OCI-LY7 (cell line): ENCODE measurements at regions not wholly inside any gene's neighbourhood (a gene's known extent, or its start where the extent isn't known, plus 50 kb on each side); places are given as distances from the start of the nearest gene placed in this dataset.

Experiments used
- BruUV-seq: library from RNA; stranded (reverse); fragments of 400-500 nt; replicated peaks from 2 replicates; lab custom pipeline; 2021; lab: Mats Ljungman, UMichigan
- CTCF ChIA-PET: fragments of 300-600 bp; sonication (Branson Sonifier 250); formaldehyde crosslinking; loops from one replicate; lab custom pipeline; 2022; ENCODE audit warnings: antibody characterized with exemption; ENCODE audit not compliant: unreplicated experiment; lab: Charles Lee
- POLR2A ChIA-PET: fragments of 300-600 bp; sonication (Branson Sonifier 250); formaldehyde crosslinking; loops from one replicate; lab custom pipeline; 2022; ENCODE audit warnings: antibody characterized with exemption; lab: Charles Lee
- DNase-seq: peaks from one replicate; pipeline ENCODE4 v3.0.0-alpha.2; 2015; ENCODE audit warnings: low spot score
- H2AFZ ChIP-seq: fragments of 200-600 bp; sonication (generic), shearing (Covaris generic); 2 replicates; pipeline ENCODE4 v1.6.1; 2014; ENCODE audit warnings: mild to moderate bottlenecking, antibody characterized with exemption, low read length, moderate library complexity
- H3K27ac ChIP-seq: fragments of 200-600 bp; sonication (generic); 2 replicates; pipeline ENCODE4 v1.5.1; 2014; ENCODE audit warnings: mixed run types, low read depth, mild to moderate bottlenecking, moderate library complexity, low read length, inconsistent platforms; ENCODE audit not compliant: poor library complexity, severe bottlenecking
- H3K36me3 ChIP-seq: fragments of 200-600 bp; sonication (generic); 2 replicates; pipeline ENCODE4 v1.6.1; 2014; ENCODE audit warnings: mild to moderate bottlenecking, antibody characterized with exemption, low read length, moderate library complexity, mixed read lengths; ENCODE audit not compliant: insufficient read depth
- H3K4me1 ChIP-seq: fragments of 200-600 bp; sonication (generic); 2 replicates; pipeline ENCODE4 v1.5.1; 2014; ENCODE audit warnings: mild to moderate bottlenecking, low read length; ENCODE audit not compliant: insufficient read depth, poor library complexity, severe bottlenecking
- H3K4me2 ChIP-seq: fragments of 200-600 bp; sonication (generic); 2 replicates; pipeline ENCODE4 v1.6.1; 2014; ENCODE audit warnings: mild to moderate bottlenecking, low read length
- H3K4me3 ChIP-seq: fragments of 200-600 bp; sonication (generic); 2 replicates; pipeline ENCODE4 v1.5.1; 2014; ENCODE audit warnings: mild to moderate bottlenecking, low read depth, low read length; ENCODE audit not compliant: poor library complexity, severe bottlenecking
- H3K79me2 ChIP-seq: fragments of 200-600 bp; sonication (generic); 2 replicates; pipeline ENCODE4 v1.6.1; 2016; ENCODE audit warnings: low read depth, mild to moderate bottlenecking, low read length, moderate library complexity, mixed read lengths; ENCODE audit not compliant: insufficient read depth
- H3K9me2 ChIP-seq: fragments of 200-600 bp; sonication (generic); 2 replicates; pipeline ENCODE4 v1.6.1; 2016; ENCODE audit warnings: mild to moderate bottlenecking, low read length, mixed read lengths; ENCODE audit not compliant: insufficient read depth
- H3K9me3 ChIP-seq: fragments of 200-600 bp; sonication (generic); 2 replicates; pipeline ENCODE4 v1.6.1; 2014; ENCODE audit warnings: mild to moderate bottlenecking, mixed run types, low read length, mixed read lengths
- H4K20me1 ChIP-seq: fragments of 200-600 bp; sonication (generic); 2 replicates; pipeline ENCODE4 v1.6.1; 2014; ENCODE audit warnings: mild to moderate bottlenecking, antibody characterized with exemption, low read length, moderate library complexity, mixed read lengths; ENCODE audit not compliant: insufficient read depth
- EZH2phosphoT487 ChIP-seq: fragments of 200-600 bp; sonication (generic); IDR thresholded peaks from 2 replicates; pipeline ENCODE4 v1.6.1; 2018; ENCODE audit warnings: low read depth, borderline replicate concordance, mild to moderate bottlenecking, mixed run types, antibody characterized with exemption, low read length, moderate library complexity, mixed read lengths
- intact Hi-C: fragments of 100-400 bp; cut with micrococcal nuclease; formaldehyde crosslinking; loops from one replicate; pipeline ENCODE4 v1.10.0; 2022; ENCODE audit not compliant: unreplicated experiment
- TF ChIP-seq, protein P1 (sequence below): fragments of 200-600 bp; sonication (generic); conservative IDR thresholded peaks from 2 replicates; pipeline ENCODE4 v1.5.1; 2014; ENCODE audit warnings: mild to moderate bottlenecking, antibody characterized with exemption, low read length, moderate library complexity, mixed read lengths

DNA sequence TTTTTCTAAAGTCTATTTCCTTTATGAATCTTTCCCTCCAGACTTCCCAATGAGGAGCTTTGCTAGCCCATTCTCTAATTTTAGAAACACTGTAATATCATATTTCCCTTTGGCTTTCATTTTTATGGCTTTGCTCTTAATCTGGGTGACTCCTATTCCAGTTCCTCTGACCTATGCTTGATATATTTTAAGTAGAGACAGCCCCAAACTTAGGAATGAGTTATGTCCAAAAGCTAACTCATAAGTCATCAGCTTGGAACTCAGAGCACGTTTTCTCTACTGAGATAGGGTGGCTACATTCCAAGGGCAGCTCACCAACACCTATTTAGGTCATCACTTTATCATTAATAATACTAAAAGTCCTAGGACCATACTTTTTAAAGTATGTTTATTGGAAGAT lies 77.8 kb downstream of the OR13H1 start:
- H3K36me3 ChIP-seq = no peaks in the 10 kb centered on the region
- H3K4me3 ChIP-seq = no peak overlapping the region
- no peak overlapping the region for H3K4me2 ChIP-seq
- H2AFZ ChIP-seq = no peak overlapping the region
- no peaks in the 10 kb centered on the region for H4K20me1 ChIP-seq
- H3K9me3 ChIP-seq = no peaks in the 10 kb centered on the region
- intact Hi-C loops = no loop called here
- BruUV-seq = no TSS peak
- no peaks in the 10 kb centered on the region for H3K9me2 ChIP-seq
- CTCF ChIA-PET = no interaction called here
- no peaks in the 10 kb centered on the region for H3K79me2 ChIP-seq
- no peak overlapping the region for H3K27ac ChIP-seq
- TF ChIP-seq, protein P1, sequence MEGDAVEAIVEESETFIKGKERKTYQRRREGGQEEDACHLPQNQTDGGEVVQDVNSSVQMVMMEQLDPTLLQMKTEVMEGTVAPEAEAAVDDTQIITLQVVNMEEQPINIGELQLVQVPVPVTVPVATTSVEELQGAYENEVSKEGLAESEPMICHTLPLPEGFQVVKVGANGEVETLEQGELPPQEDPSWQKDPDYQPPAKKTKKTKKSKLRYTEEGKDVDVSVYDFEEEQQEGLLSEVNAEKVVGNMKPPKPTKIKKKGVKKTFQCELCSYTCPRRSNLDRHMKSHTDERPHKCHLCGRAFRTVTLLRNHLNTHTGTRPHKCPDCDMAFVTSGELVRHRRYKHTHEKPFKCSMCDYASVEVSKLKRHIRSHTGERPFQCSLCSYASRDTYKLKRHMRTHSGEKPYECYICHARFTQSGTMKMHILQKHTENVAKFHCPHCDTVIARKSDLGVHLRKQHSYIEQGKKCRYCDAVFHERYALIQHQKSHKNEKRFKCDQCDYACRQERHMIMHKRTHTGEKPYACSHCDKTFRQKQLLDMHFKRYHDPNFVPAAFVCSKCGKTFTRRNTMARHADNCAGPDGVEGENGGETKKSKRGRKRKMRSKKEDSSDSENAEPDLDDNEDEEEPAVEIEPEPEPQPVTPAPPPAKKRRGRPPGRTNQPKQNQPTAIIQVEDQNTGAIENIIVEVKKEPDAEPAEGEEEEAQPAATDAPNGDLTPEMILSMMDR = no peak
- TF ChIP-seq EZH2phosphoT487 = no peak
- H3K4me1 ChIP-seq = no peaks in the 10 kb centered on the region
- no peak for DNase-seq
- POLR2A ChIA-PET = no interaction called here

DNA sequence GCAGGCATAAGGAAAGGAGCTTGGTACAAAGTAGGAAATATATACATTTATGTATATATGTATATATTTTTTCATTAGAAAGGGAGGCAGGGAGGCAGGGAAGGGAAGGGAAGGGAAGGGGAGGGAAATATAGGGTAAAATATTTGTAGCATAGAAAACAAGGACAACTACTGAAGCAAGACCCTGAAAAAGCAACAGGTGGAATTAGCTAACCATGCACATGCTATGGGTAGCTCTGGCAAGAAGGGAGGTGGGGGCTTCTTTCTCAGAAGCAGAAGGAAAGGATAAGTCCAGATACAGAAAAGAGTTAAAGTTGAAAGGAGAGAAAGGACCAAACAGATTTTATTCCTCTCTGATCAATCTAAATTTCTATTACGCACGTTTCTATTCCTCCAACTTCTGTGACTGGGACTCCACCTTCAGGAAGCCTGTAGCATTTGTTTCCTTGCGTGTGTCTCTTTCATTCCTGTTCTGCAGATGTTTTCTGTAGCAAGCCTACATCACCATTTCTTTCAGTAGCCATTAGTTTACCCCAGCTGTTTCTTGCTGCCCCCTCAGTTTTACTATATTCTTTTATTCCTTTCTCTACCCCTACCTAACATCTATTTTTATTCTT lies 82.9 kb downstream of the OR13H1 start:
- Histone ChIP-seq H3K79me2 (no peaks in the 10 kb centered on the region), H3K4me1 (no peaks in the 10 kb centered on the region), H3K9me2 (no peaks in the 10 kb centered on the region), H4K20me1 (no peaks in the 10 kb centered on the region), H3K4me2 (no peak overlapping the region), H3K36me3 (no peaks in the 10 kb centered on the region), H3K9me3 (no peaks in the 10 kb centered on the region), H2AFZ (no peak overlapping the region), H3K27ac (no peak overlapping the region), H3K4me3 (no peak overlapping the region)
- TF ChIP-seq, protein P1 = no peak
- TF ChIP-seq EZH2phosphoT487 = no peak
- CTCF ChIA-PET = no interaction called here
- POLR2A ChIA-PET = no interaction called here
- intact Hi-C loops = no loop called here
- BruUV-seq = no TSS peak
- DNase-seq = no peak

DNA sequence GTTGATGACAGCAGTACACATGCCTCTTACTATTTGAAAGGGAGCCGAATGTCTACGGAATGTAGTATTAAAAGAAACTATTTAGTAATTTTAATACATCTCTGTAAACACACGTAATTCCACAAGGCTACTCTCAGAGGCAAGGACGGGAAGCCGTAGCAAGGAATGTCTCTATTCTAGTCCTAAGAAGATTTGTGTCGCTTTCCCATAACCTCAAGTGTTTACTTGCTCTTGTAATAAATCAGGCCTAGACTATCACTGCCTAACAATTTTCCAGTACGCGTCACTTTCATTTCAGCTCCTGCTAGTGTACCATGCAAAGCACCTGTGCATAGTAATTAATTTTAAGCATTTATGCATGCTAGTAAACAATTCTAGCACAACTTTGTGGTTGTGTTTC lies 86.7 kb downstream of the OR13H1 start:
- intact Hi-C loops = loop anchor here (5.0 kb wide), 2 partner anchors 633 to 653 kb away; no protein-coding TSS in a partner anchor
- no peaks in the 10 kb centered on the region for H3K36me3 ChIP-seq
- BruUV-seq = no TSS peak
- POLR2A ChIA-PET = no interaction called here
- H3K4me1 ChIP-seq = no peaks in the 10 kb centered on the region
- no peaks in the 10 kb centered on the region for H3K9me3 ChIP-seq
- no peak overlapping the region for H2AFZ ChIP-seq
- H3K27ac ChIP-seq = no peak overlapping the region
- no peak overlapping the region for H3K4me3 ChIP-seq
- H3K79me2 ChIP-seq = no peaks in the 10 kb centered on the region
- DNase-seq = no peak
- H4K20me1 ChIP-seq = no peaks in the 10 kb centered on the region
- H3K4me2 ChIP-seq = no peak overlapping the region
- CTCF ChIA-PET = no interaction called here
- no peaks in the 10 kb centered on the region for H3K9me2 ChIP-seq
- TF ChIP-seq EZH2phosphoT487 = no peak
- TF ChIP-seq, protein P1 = no peak
